COR-L47 (cell line): ENCODE measurements at regions not wholly inside any gene's neighbourhood (a gene's known extent, or its start where the extent isn't known, plus 50 kb on each side); places are given as distances from the start of the nearest gene placed in this dataset.
A peak's percentile ranks its signal among the peaks of the same experiment; 100 is the strongest.

Source experiments
- DNase-seq: peaks from one replicate; lab custom pipeline; 2025; lab: John Stamatoyannopoulos, UW

GRCh38 chr13:84571264-84571663 is 689.0 kb upstream of the SLITRK1 start:
- no peak for DNase-seq

GRCh38 chr13:84570831-84571230 is 688.6 kb upstream of the SLITRK1 start:
- DNase-seq, result no peak

- DNase-seq, result no peak
Measured at GRCh38 chr13:84569366-84569765, 687.1 kb upstream of the SLITRK1 start.

DNA sequence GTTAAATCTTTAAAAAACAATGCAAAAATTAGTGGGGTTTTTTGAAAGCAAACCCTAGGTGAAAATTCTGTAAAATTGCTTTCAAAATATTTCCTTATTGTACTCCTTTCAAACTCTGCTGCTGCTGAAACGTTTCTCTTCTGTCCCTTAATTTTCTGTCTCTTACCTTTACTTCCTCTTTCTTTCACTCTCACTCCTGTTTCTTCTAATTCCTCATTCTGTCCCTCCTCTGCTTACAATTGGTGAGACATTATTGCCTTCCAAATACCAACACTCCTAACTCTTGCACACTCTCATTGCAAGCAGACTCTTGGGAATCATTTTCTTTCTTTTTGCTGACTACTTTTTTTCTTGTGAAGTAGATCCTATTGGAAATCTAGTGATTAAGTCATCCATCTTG is 685.6 kb upstream of the SLITRK1 start:
- no peak for DNase-seq

GRCh38 chr13:84566780-84567179 is 684.5 kb upstream of the SLITRK1 start:
- peak; percentile 60 for DNase-seq

DNA sequence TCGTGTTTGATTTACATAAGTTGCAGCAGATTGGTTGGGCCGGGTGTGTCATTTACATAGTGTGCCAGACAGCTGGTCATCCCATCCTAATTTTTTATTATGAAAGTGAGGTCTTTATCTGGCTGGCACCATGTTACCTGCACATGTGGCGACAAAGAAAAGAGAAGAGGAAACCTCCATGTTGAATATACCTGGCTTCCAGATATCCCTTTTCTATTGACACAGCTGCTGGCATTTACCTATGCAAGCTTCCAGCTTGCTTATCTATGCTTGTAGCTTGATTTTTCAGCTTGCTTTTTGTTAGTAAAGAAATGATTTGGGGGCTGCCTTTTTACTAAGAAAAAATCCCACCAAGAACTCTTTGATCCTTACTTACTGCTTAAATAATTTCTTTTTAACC is 681.3 kb upstream of the SLITRK1 start:
- DNase-seq, result peak; percentile 61

- DNase-seq, result no peak
Measured at GRCh38 chr13:84553227-84553626, 671.0 kb upstream of the SLITRK1 start.

GRCh38 chr13:84543962-84544361 is 661.7 kb upstream of the SLITRK1 start:
- DNase-seq, result no peak

DNA sequence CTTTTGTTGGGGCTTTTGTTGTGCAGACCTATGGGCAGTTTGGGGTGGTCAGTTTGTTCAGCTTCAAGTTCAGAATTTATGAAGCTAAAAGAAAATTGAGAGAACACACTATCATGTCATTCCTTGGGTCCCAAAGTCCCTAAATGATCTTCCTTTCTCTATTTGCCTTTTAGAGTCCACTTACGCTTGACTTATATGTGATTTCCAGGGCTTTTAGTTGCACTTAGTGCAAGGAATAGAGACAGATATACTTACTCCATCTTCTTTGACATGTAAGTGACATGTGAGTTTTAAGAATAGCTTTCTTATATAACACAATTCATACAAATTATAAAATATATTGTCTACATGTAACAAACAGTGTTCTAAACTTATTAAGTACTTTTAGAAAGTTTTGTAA is 660.1 kb upstream of the SLITRK1 start:
- DNase-seq, result no peak

- no peak for DNase-seq
Measured at GRCh38 chr13:84536906-84537305, 654.6 kb upstream of the SLITRK1 start.

GRCh38 chr13:84528408-84529070 is 646.3 kb upstream of the SLITRK1 start:
- no peak for DNase-seq

DNA sequence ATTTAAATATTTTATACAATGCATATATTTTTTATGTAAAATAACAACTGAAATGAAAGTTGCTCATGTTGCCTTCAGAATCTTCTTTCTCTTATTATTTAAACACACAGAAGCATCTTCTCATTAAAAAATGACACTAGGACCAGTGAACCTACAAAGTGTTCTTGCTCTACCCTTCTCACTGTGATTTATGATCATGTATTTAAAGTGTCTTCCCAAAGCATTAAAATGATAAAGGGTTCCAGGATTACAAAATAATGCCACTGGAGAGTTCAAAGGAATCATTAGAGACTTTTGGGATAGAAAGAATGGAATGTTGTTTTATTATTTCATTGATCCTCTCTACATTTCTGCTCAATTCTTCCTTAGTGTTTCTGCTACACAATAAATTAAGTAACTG is 643.6 kb upstream of the SLITRK1 start:
- no peak for DNase-seq

- no peak for DNase-seq
Measured at GRCh38 chr13:84524586-84524985, 642.3 kb upstream of the SLITRK1 start.

GRCh38 chr13:84500016-84500415 is 617.7 kb upstream of the SLITRK1 start:
- DNase-seq, result no peak

GRCh38 chr13:84497613-84498012 is 615.3 kb upstream of the SLITRK1 start:
- no peak for DNase-seq

GRCh38 chr13:84491952-84492351 is 609.7 kb upstream of the SLITRK1 start:
- no peak for DNase-seq

DNA sequence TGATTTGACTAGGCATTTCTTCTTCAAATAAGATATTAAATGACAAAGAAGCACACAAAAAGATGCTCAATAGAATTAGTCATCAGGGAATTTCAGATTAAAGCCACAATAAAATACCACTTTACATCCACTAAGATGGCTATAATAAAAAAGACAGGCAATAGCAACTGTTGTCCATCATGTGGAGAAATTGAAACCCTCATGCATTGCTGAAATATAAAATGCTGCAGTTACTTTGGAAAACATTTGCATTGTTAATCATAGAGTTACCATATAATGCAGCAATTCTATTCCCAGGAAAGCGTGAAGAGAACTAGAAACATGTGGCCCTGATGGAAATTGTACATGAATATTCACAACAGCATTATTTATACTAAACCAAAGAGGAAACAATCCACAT is 605.5 kb upstream of the SLITRK1 start:
- DNase-seq, result no peak

- DNase-seq, result no peak
Measured at GRCh38 chr13:84481958-84482357, 599.7 kb upstream of the SLITRK1 start.

DNA sequence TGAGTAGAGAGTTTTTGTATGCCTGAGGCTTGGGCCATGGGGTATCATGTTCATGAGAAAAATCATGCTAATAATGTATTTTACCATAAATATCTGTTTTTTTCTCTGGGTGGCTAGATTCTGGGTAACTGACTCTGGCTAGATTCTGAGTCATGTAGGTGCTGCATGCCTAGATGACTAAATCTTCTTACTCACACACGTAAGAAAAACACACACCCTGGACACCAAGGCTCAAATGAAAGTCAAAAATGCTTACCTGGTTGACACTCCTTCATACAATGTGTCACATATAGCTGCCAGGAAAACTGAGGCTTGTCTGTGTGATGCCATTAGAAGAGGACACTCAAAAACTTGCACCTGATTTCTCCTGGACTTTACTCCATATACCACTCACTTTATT is 597.4 kb upstream of the SLITRK1 start:
- no peak for DNase-seq

GRCh38 chr13:84470528-84470927 is 588.3 kb upstream of the SLITRK1 start:
- DNase-seq, result no peak

DNA sequence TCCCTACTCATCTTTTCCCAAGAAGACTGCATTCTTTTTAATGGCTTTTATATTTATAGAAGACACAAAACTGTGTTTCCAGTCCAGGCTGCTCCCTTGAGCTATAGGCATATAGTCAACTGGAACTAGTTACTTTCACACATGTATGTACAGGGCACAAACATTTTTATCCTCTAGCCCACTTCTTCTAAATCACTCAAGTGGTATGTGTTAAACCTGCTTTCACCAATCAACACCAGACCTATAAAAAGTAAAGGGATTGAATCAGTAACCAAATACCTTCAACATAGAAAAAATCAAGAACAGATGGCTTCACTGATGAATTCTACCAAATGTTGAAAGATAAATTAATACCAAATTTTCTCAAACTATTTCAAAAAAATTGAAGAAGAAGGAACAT is 584.2 kb upstream of the SLITRK1 start:
- DNase-seq, result no peak

GRCh38 chr13:84460989-84461388 is 578.7 kb upstream of the SLITRK1 start:
- no peak for DNase-seq

- DNase-seq, result no peak
Measured at GRCh38 chr13:84455143-84455905, 573.0 kb upstream of the SLITRK1 start.

GRCh38 chr13:84447640-84447978 is 565.3 kb upstream of the SLITRK1 start:
- no peak for DNase-seq
